ENCODE measurements at regions not wholly inside any gene's neighbourhood (a gene's known extent, or its start where the extent isn't known, plus 50 kb on each side); places are given as distances from the start of the nearest gene placed in this dataset.

GRCh38 chr1:165073185-165074007, 283.1 kb downstream of the LMX1A start:
- no peak for DNase-seq (ENCODE audit: low read depth)

- no peak for DNase-seq (ENCODE audit: low read depth)
Measured at GRCh38 chr1:165070675-165071074, 285.8 kb downstream of the LMX1A start.

- DNase-seq (ENCODE audit: low read depth) = no peak
Measured at GRCh38 chr1:165069829-165070228, 286.7 kb downstream of the LMX1A start.

DNA sequence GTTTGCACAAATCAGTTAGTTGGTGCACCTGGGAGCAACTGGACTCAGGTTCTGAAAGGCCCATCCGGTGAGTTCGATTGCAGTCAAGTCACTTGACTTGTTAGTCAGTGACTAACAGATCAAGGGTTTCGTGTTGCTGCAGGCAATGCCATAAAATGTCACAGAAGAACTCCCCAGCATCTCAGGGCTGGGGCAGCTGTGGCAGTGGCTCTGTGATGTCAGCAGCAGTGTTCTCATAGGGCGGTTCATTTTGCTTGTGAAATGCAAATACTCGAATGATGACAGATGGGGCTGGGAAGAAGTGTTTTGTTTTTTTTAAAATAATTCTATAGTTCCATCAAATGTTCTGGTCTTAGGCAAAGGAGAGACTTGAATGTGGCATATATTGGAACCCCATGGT, 287.8 kb downstream of the LMX1A start:
- DNase-seq (ENCODE audit: low read depth) = no peak

DNA sequence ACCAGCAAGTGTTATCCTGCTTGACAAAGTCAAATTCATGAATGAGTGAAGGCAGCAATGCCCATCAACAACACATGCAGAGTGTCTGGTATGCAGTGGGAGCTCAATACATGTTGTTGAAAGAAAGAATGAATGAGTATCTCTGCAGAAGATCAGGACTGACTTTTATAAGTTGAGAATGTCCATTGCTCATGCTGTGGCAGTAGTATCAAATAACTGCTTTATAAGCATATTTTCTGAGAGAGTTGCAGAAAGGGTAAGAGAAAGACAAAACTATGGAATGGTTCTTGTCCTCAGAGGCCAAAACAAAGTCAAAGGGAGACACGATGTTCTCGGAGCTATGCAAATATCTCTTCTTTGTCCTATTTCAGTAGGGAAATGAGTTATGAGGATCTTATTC, 288.7 kb downstream of the LMX1A start:
- DNase-seq (ENCODE audit: low read depth) = no peak

DNA sequence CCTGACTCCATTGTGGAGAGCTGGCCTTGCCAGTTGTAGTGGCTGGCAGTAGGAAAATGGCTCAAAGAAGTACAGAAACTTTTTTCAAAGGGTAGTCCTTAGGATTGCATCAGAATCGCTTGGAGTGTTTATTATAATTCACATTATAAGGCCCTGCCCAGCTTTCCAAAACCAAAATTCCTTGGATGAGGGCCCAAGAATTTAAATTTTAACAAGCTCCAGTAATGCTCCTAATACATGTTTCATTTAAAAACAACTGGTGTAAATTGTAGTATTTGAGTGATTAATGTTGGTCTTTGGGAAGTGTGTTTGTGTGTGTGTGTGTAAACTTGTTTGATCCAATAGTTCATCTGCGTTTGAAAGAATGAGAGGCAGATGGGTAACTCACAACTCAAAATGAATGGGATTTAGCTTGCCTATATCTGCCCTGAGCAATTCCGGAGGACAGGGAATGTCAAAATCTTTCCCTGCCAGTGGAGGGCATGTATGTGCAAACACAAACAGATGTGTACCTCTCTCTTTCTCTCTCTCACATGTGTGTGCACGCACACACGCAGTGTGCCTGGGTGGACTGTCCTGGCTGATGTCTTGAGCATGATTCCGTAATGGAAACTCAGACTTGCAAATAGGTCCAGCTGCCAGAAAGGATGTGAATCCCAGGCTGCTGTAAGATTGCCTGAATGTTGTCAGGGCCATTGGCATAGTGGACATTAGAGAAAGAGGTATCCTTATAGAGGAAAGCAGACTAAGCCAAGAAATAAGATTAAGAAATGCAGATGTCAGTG, 293.1 kb downstream of the LMX1A start:
- DNase-seq (ENCODE audit: low read depth) = no peak

DNA sequence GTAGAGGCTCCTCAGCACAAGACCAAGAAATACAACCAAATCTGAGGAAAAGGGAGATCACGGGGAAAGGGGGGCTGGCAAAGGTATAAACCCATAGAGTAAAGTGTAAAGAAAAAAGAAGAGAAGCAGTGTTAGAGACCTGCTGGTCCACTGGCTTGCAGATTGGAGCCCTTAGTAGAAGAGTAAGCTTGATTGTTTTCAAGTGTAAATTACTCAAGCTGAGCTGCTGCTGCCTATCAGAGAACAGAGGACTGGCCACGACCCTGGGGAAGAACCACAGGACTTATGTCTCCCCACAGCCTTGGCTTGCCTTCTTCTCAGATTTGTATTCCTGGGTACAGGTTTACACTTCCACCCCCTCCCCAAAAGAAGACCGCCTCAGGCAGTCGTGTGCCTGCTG, 294.2 kb downstream of the LMX1A start:
- no peak for DNase-seq (ENCODE audit: low read depth)

DNA sequence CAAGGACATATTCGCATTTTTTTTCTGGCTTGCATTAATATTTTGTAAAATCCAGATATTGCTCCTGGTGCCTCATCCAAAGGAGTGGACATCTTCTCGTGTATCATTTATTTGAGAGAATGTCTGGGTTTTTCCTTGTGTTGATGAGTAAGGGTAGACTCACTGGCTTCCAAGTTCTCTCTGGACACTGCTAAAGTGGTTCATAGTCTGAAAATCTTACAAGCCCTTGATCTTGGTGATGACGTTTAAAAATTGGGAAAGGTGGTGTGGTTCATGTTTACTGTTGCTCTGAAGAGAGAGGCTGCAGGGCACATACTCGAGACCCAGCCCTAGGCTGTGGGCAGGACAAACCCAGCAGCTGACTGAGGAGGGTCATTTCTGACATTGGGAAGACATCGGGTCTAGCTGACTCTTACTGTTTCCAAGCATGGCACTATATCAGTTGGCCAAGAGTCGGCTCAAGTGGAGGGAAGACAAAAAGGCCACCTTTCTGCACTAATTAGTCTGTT, 296.2 kb downstream of the LMX1A start:
- no peak for DNase-seq (ENCODE audit: low read depth)

DNA sequence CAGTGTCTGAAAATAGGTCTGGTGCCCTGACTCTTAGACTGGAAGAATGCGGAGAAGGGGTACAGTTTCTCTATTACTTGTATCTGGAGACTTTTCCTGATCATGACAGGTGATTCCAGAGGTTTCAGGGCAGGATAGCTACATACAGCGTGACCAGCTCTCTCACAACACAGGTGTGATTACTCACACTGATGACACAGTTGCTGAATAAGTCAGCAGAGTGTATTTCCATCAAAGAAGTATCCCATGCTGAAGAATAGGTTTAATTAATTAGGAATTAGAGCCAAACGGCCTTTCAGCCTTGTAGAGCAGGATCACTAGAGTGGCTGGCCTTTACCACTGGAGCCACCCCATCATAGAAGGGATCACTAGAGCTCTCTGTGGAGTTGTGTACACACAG, 298.6 kb downstream of the LMX1A start:
- DNase-seq (ENCODE audit: low read depth) = no peak

GRCh38 chr1:165056914-165057313, 299.6 kb downstream of the LMX1A start:
- DNase-seq (ENCODE audit: low read depth) = no peak

DNA sequence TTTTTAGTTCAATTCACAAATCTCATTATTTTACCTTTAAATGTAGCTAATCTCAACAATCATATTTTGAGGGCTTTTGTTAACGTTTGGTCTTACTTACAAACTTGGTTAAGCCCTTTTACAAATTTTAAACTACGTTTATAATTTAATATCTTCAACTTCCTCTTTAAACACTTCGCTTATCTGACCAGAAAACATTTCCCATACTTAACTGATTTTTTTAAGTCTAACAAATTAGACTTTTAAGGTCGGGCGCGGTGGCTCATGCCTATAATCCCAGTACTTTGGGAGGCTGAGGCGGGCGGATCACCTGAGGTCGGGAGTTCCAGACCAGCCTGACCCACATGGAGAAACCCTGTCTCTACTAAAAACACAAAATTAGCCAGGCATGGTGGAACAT, 300.9 kb downstream of the LMX1A start:
- no peak for DNase-seq (ENCODE audit: low read depth)

DNA sequence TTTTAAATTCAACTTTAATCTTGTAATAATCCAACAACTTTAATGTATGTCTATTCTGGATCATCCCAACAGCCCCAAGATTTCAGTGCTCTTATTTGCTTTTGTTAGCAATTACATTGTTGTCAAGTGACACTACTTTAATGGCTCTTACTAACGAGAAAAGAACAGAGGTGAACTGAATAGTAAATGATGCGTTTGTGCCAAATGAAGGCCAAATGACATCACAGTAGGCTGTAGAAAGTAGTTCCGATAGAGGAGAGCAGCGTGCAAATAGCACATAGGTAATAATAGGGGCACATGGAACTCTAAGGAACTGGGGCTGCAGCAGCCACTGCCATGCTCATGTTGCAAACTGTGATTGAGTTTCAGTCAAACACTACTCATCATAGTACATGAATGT, 301.9 kb downstream of the LMX1A start:
- DNase-seq (ENCODE audit: low read depth) = no peak

- DNase-seq (ENCODE audit: low read depth) = no peak
Measured at GRCh38 chr1:165053351-165053750, 303.2 kb downstream of the LMX1A start.

DNA sequence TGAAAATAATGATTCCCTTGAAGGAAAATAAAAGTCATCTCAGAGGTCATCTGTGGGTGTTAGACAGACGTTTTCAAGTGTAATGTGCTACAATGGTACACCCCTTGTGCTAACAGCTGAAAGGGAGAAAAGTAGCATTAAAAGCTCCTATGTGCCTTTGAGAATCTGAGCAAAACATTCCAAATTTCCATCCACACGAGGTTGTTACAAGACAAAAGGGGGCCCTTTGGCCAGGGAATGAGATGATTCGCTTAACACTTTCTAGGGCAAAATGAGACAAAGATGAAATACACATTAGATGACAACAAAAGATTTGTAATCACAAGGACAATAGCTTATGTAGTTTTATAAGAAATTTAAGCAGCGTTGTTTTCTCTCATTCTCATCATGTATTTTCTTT, 303.6 kb downstream of the LMX1A start:
- no peak for DNase-seq (ENCODE audit: low read depth)

- DNase-seq (ENCODE audit: low read depth) = no peak
Measured at GRCh38 chr1:165052431-165052830, 304.1 kb downstream of the LMX1A start.

DNA sequence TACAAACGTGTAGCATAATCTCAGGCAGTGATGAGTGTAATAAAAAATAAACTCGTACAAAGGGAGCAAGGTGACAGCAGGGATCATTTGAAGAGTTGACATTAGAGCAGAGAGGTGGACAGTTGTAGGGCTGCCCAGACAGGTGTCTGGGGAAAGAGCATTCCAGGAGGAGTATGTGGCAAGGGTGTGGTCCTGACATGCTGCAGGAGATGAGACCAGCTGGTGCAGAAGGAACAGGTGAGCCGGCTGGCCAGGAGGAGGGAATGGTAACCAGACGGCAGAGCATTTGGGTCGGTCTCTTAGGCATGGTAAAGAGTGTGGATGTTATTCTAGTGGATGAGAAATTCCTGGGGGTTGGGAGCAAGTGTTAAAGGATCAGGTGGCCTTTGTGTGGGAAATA, 306.3 kb downstream of the LMX1A start:
- DNase-seq (ENCODE audit: low read depth) = no peak

DNA sequence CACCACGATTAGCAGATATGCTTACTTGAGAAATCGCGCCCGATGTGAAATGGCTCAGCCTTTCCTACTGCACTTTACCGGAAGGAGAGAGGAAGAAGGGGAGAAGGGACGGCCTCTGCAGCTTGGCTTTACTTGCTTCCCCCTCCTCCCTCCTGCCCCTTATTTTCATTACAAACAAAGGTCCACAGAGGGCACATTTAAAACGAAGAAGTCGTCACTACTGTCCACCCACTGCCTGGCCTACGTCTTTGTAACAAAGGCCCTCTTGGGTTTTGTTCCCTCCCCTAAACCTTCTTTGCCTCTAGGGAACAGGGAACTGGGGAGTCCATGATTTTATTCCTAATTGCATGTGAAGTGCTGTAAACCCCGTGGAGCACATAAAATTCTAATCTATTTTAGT, 308.5 kb downstream of the LMX1A start:
- no peak for DNase-seq (ENCODE audit: low read depth)

- no peak for DNase-seq (ENCODE audit: low read depth)
Measured at GRCh38 chr1:165045902-165046301, 310.6 kb downstream of the LMX1A start.

DNA sequence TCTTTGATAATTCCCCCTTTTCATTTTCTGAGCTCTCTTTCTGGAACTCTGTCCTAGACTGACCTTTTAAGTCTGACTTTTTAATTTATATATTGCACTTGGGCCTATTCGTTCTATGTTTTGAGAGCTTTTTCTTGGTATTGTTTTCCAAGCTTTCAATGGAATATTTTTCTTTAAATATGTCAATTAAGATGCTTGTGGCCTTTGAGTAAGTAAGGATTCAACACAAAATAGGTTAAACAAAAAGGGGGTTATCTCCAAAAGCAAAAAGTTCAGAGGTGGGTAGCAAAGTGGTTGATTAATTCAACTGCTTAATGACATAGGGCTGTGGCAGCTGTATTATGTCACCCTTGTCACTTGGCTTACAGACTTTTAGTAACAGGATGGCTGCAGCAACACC, 315.9 kb downstream of the LMX1A start:
- no peak for DNase-seq (ENCODE audit: low read depth)

DNA sequence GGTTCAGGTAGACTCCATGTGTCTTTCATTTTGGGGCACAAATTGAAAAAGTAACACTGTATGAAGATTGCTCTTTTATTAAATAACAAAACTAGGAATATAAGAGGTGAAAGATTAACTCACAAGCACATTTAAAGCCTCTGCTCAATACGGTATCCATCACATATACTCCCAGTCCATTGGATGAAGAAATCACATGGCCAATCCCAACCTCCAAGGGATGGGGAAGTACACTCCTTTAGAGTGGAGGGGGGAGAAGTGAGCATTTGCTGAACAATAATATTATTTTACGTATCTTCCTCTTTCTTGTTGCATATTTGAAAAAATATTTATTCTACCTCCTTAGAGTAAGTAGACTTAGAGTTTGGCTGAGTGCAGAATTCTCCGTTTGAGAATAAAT, 316.5 kb downstream of the LMX1A start:
- no peak for DNase-seq (ENCODE audit: low read depth)

DNA sequence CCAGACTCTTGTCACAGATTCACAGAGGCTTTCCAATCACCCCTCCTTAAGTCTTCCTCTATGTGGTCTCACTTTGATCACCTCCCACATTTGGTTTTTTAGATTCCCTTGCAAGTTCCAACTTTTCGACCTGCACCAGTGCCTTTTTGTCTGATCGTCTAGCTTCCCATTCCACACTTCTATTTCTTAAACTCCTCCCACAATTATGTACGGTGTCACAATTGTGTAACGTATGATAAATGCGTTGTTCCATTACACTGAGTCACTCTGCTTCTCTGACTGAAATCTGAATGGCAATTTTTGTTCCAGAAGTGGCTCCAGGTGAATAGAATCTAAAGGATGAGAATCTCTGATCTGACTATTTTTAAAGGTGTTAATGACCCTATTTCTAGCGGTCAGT, 320.1 kb downstream of the LMX1A start:
- DNase-seq (ENCODE audit: low read depth) = no peak

DNA sequence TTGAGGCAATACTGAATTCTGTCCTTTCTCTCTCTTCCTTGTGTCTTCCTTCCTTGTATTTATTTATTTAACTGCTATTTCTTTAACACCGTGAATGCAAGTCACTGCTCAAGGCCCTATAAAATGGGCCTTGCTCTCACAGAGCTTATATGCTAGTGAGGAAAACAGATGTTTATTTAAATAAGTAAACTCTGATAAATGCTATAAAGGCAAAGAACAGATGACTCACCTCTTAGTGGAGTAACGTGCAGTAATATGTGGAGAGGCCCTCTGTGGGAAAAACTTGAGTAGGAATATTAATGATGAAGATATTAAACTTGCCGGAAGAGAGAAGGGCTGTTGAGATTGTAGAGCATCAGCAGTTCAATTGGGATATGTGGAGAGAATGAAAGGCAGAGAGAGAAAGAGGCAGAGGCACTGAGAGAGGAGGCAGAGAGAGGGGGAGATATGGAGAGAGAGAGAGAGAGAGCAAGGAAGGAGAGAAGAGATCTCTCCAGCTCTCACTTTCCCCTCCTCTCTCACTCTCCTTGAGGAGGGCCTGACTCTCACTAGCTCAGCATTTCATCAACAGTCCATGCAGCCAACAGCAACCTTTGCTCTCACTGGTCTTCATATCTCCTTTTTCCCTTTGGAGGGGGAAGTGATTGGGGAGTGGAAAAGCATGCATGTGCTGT, 322.2 kb downstream of the LMX1A start:
- no peak for DNase-seq (ENCODE audit: low read depth)

DNA sequence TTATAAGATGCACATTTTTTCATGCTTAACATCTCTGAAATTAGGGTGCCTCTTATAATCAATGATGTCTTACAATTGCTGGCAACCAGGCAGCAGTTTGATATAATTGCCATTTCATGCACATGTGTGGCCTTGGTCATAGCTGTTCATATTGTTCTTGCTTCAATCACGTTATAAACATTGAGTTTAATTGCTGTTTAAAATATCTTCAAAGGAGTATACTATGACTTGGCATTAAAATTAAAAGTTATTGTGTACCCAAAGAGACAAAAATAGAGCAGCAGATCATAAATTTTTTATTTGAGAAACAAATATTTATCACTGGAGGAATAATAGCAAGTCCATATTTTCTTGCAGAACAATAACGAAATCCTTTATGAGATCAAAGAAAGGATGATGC, 325.5 kb downstream of the LMX1A start:
- no peak for DNase-seq (ENCODE audit: low read depth)
